Skeletal muscle satellite cell (primary cell): ENCODE measurements at regions not wholly inside any gene's neighbourhood (a gene's known extent, or its start where the extent isn't known, plus 50 kb on each side); places are given as distances from the start of the nearest gene placed in this dataset.

Source experiments
- H3K27me3 ChIP-seq: 2 replicates; pipeline ENCODE4 v1.7.0; 2013; ENCODE audit warnings: low read length; ENCODE audit not compliant: control insufficient read depth, insufficient read depth
- H3K36me3 ChIP-seq: 2 replicates; pipeline ENCODE4 v1.7.0; 2013; ENCODE audit warnings: mild to moderate bottlenecking, control low read depth, low read length; ENCODE audit not compliant: insufficient read depth
- H3K4me1 ChIP-seq: 2 replicates; pipeline ENCODE4 v1.7.0; 2013; ENCODE audit warnings: low read length; ENCODE audit not compliant: control insufficient read depth, insufficient read depth
- H3K4me2 ChIP-seq: 2 replicates; pipeline ENCODE4 v1.7.0; 2013; ENCODE audit warnings: mild to moderate bottlenecking, low read length
- H3K4me3 ChIP-seq: 2 replicates; pipeline ENCODE4 v1.7.0; 2013; ENCODE audit warnings: low read length
- H3K9ac ChIP-seq: 2 replicates; pipeline ENCODE4 v1.7.0; 2013; ENCODE audit warnings: mild to moderate bottlenecking, low read depth, low read length, moderate library complexity
- H3K9me3 ChIP-seq: replicated peaks from 2 replicates; pipeline ENCODE4 v1.7.0; 2013; ENCODE audit warnings: mild to moderate bottlenecking, control low read depth, low read length

DNA sequence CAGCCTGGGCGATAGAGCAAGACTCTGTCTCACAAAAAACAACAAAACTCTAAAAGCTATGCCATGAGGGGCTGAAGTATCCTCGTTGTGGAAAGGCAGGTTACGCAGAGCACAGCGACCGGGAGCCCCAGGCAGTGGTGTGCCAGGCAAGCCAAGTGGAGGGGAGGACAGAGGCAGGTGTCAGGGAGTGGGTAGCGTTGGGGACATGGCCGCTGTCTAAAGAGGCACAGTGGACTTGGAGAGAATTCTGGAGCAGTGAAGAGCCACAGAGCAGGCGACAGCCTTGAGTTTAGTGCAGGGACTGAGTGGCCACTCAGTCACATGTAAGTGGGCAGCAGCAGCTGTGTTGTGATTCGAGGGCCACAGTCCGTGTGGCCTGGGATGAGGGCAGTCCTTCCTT is 541.7 kb downstream of the FGF9 start:
- Histone ChIP-seq H3K9me3 (no peaks in the 10 kb centered on the region), H3K9ac (no peak overlapping the region), H3K27me3 (no peaks in the 10 kb centered on the region), H3K4me2 (no peak overlapping the region), H3K4me3 (no peak overlapping the region), H3K4me1 (no peaks in the 10 kb centered on the region), H3K36me3 (no peaks in the 10 kb centered on the region)

DNA sequence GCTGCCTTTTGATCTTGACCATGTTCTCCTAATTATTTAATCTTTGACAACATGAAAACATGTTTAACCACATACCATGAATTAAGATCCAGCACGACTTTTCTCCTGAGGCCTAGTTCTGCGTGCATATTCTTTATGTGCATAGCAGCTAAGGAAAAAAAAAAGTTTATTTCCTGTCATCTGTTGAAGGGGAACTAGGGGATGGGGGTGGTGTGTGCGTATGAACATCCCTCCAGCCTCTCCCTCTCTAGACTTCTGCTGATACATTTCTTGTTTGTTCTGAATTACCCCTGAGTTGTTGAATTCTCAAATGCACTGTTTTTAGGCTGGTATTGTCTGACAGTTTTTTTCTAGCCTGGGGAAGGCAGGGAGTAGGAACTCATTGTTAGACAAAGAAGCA is 543.3 kb downstream of the FGF9 start:
- H3K27me3 ChIP-seq: no peaks in the 10 kb centered on the region
- H3K4me2 ChIP-seq: no peak overlapping the region
- no peaks in the 10 kb centered on the region for H3K4me1 ChIP-seq
- no peak overlapping the region for H3K9ac ChIP-seq
- H3K36me3 ChIP-seq: no peaks in the 10 kb centered on the region
- no peak overlapping the region for H3K4me3 ChIP-seq
- no peaks in the 10 kb centered on the region for H3K9me3 ChIP-seq

DNA sequence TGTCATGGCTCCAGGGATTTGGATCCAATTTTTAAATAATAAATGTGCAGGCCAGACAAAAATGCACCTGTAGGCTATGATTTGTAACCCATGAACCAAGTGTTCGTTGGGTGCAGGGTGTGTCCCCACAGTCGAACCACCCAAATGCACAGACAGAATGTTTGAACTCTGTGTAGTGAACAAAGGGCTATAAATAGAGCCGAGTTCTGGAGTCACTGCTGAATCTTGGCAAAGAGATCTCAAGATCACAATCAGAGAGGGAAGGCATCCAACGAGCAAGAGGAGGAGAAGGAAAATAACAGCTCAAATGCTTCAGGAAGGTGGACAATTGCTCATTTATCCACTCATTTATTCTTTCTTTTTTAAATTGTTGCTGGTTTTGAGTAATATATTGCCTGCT is 547.9 kb downstream of the FGF9 start:
- Histone ChIP-seq H3K9ac (no peak overlapping the region), H3K4me1 (no peaks in the 10 kb centered on the region), H3K4me2 (no peak overlapping the region)

DNA sequence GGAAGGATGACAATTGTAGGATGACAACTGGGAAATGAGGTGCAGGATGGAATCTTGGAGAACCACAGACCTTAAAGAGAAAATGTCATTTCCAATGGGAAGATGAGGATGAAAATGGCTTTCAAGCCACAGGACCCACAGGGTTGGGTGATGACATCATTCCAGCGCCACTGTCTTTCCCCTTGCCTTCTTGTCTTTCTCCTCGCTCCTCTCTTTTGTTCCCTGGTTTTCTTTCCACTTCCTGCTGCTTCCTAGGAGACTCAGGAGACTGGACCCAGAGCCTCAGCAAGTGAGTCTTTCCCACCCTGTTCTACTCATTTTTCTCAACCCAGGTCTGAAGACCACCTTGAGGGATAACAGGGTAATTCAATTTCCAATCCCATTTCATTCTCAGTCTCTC is 548.8 kb downstream of the FGF9 start:
- H3K4me2 ChIP-seq: no peak overlapping the region
- H3K4me1 ChIP-seq: no peaks in the 10 kb centered on the region
- H3K27me3 ChIP-seq: peaks cover 3% of the 10 kb centered on the region
- H3K9ac ChIP-seq: no peak overlapping the region
- no peak overlapping the region for H3K4me3 ChIP-seq
- peaks cover 4% of the 10 kb centered on the region for H3K9me3 ChIP-seq
- H3K36me3 ChIP-seq: no peaks in the 10 kb centered on the region

More for the DNA sequence above, 547.9 kb downstream of the FGF9 start:
- Histone ChIP-seq H3K4me3 (no peak overlapping the region), H3K9me3 (peaks cover 4% of the 10 kb centered on the region), H3K27me3 (peaks cover 3% of the 10 kb centered on the region), H3K36me3 (no peaks in the 10 kb centered on the region)

DNA sequence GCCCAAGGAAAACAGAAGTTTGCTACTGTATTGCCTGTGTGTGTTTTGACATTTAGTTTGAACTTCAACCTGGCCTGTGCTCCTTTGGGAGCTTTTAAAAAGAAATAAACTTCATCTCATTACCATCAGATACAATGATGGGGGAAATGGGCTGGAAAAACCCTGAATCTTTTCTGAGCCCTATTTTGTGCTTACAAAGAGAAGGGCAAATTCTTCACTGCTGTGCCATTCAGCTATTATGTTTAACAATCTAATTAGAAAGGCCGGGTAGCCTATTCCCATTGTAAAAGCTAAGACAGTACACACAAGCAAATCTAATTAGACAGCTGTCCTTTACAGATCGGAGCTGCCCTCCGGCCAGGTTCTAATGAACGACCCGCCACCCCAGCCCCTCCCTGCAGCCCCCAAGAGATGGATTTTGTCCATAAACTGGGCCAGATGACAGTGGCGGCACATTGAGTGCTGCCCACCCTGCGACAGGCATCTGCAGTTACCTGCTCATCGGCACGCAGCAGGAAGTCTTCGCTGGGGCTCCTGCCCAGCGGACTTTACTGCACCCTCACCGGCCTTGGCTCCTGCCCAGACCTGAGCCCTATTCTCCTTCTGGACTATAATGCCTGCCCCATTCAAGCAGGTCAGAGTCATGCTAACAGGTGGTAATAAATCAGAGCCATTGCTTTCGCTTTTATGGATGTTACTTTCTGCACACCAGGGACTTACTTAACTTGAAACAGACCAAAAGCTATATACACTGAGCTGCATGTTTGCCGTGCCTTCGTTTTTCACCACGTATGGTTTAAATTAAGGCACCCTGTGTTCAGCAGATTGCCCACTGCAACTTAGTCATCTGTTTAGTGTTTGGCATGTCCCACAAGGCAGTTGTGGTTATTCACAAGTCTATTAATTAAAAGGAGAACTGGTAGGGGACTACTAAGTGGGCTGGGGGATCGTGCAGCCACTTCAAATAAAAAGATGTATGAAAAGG is 549.6 kb downstream of the FGF9 start:
- H3K9me3 ChIP-seq: peaks cover 4% of the 10 kb centered on the region
- no peaks in the 10 kb centered on the region for H3K36me3 ChIP-seq
- no peak overlapping the region for H3K4me3 ChIP-seq
- no peak overlapping the region for H3K9ac ChIP-seq
- H3K4me1 ChIP-seq: no peaks in the 10 kb centered on the region
- peaks cover 3% of the 10 kb centered on the region for H3K27me3 ChIP-seq
- no peak overlapping the region for H3K4me2 ChIP-seq

DNA sequence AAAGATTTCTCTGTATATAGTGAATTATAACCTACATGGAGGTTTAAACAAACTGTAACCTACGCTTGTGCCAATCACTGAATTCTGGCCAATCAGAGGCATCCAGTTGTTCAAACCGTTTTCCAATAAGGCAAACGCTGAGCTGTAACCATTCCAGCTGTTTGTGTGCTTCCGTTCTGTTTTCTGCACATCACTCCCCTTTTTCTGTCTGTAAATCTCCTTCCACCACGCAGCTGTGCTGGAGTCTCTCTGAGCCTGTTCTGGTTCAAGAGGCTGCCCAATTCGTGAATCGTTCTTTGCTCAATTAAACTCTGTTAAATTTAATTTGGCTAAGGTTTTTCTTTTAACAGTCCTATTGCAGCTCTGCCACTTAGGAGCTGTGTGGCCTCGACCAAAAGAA is 552.5 kb downstream of the FGF9 start:
- peaks cover 4% of the 10 kb centered on the region for H3K9me3 ChIP-seq
- no peak overlapping the region for H3K4me3 ChIP-seq
- H3K4me1 ChIP-seq: no peaks in the 10 kb centered on the region
- peaks cover 3% of the 10 kb centered on the region for H3K27me3 ChIP-seq
- no peak overlapping the region for H3K4me2 ChIP-seq
- H3K9ac ChIP-seq: no peak overlapping the region
- H3K36me3 ChIP-seq: no peaks in the 10 kb centered on the region

GRCh38 chr13:22226086-22226485 is 555.2 kb downstream of the FGF9 start:
- H3K4me1 ChIP-seq: no peaks in the 10 kb centered on the region
- H3K9me3 ChIP-seq: no peaks in the 10 kb centered on the region
- H3K4me2 ChIP-seq: no peak overlapping the region

DNA sequence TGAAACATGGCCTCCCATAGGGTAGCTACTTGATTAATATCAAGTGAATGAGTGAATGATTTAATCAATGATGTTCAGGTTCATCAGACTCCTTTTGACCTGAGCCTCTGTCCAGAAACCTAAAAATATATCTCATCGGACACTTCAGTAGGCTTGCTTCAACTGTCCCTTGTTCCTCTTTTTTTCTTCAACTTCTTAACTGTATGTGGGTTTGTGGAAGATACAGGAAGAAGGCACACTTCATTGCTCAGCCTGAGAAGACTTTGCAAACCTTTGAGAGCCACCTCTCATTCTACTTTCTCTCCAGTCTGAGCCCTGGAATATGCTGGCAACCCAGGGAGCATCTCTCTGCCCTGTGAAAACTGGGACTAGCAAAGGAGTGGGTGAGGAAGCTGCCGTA is 557.0 kb downstream of the FGF9 start:
- H3K27me3 ChIP-seq: no peaks in the 10 kb centered on the region
- no peak overlapping the region for H3K4me2 ChIP-seq

More at GRCh38 chr13:22226086-22226485, 555.2 kb downstream of the FGF9 start:
- Histone ChIP-seq H3K36me3 (no peaks in the 10 kb centered on the region), H3K4me3 (no peak overlapping the region), H3K9ac (no peak overlapping the region), H3K27me3 (no peaks in the 10 kb centered on the region)

GRCh38 chr13:22229916-22230315 is 559.0 kb downstream of the FGF9 start:
- Histone ChIP-seq H3K9ac (no peak overlapping the region), H3K9me3 (no peaks in the 10 kb centered on the region), H3K4me2 (no peak overlapping the region), H3K36me3 (no peaks in the 10 kb centered on the region), H3K4me3 (no peak overlapping the region), H3K4me1 (no peaks in the 10 kb centered on the region), H3K27me3 (no peaks in the 10 kb centered on the region)

More for the DNA sequence above, 557.0 kb downstream of the FGF9 start:
- Histone ChIP-seq H3K9ac (no peak overlapping the region), H3K4me3 (no peak overlapping the region), H3K4me1 (no peaks in the 10 kb centered on the region), H3K9me3 (no peaks in the 10 kb centered on the region), H3K36me3 (no peaks in the 10 kb centered on the region)

DNA sequence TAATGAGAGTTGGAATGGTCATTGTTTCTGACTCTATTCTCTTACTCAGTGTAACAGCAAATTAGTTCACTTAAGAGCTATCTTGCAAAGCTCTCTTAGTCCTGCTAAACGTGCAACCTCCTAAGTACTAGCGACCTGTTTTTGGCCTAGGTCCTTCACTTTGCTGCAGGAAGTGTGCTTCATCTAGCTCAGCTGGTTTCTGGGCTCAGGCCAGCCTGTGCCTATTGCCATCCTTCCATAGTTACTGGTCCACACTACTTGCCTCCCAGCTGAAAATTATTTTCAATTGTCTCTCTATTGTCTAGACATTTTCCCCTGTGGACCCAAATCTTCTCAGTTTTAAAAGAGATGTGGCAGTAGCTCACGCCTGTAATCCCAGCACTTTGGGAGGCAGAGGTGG is 561.3 kb downstream of the FGF9 start:
- Histone ChIP-seq H3K4me2 (no peak overlapping the region), H3K9ac (no peak overlapping the region), H3K27me3 (no peaks in the 10 kb centered on the region), H3K9me3 (no peaks in the 10 kb centered on the region), H3K36me3 (no peaks in the 10 kb centered on the region), H3K4me3 (no peak overlapping the region), H3K4me1 (no peaks in the 10 kb centered on the region)

GRCh38 chr13:22235285-22235949 is 564.5 kb downstream of the FGF9 start:
- H3K4me3 ChIP-seq: no peak overlapping the region
- no peaks in the 10 kb centered on the region for H3K36me3 ChIP-seq
- no peaks in the 10 kb centered on the region for H3K4me1 ChIP-seq
- H3K4me2 ChIP-seq: no peak overlapping the region
- no peaks in the 10 kb centered on the region for H3K27me3 ChIP-seq
- no peak overlapping the region for H3K9ac ChIP-seq
- no peaks in the 10 kb centered on the region for H3K9me3 ChIP-seq
